ENCODE measurements at regions not wholly inside any gene's neighbourhood (a gene's known extent, or its start where the extent isn't known, plus 50 kb on each side); places are given as distances from the start of the nearest gene placed in this dataset.
A peak's percentile ranks its signal among the peaks of the same experiment; 100 is the strongest.

- Histone ChIP-seq H2AFZ (no peak overlapping the region), H3K36me3 (ENCODE audit: insufficient read depth) (no peaks in the 10 kb centered on the region), H4K20me1 (replicated peaks; ENCODE audit: insufficient read depth) (no peaks in the 10 kb centered on the region), H3K4me1 (ENCODE audit: insufficient read depth) (peaks cover 10% of the 10 kb centered on the region), H3F3A (replicated peaks; ENCODE audit: low read depth) (peaks cover 4% of the 10 kb centered on the region; the same call in 1 of the 2 replicates), H3K27ac (ENCODE audit: low read depth) (no peak overlapping the region), H3K9me2 (ENCODE audit: insufficient read depth) (peaks cover 12% of the 10 kb centered on the region), H3K4me3 (no peak overlapping the region), H3K4me2 (no peak overlapping the region), H3K27me3 (ENCODE audit: insufficient read depth) (no peaks in the 10 kb centered on the region), H3K79me2 (replicated peaks; ENCODE audit: insufficient read depth) (no peaks in the 10 kb centered on the region)
- DNase-seq (ENCODE audit: low spot score) (no peak), ATAC-seq (no peak)
- Mint-ChIP-seq H3K4me3 (no peak overlapping the region), H3K9me3 (no peaks in the 10 kb centered on the region), H3K4me1 (peaks cover 13% of the 10 kb centered on the region; the same call in 2 of the 3 replicates), H3K36me3 (ENCODE audit: low read depth) (no peaks in the 10 kb centered on the region), H3K27me3 (ENCODE audit: insufficient read depth, low read depth, poor library complexity) (no peaks in the 10 kb centered on the region), H3K27ac (no peak overlapping the region)
- TF ChIP-seq STAT1 (IDR thresholded peaks at IDR 0.05; ENCODE audit: unreplicated experiment): no peak
- no peak for TF ChIP-seq ZNF114 (CRISPR knock-in tag; IDR thresholded peaks at IDR 0.05)
- TF ChIP-seq JUNB (IDR thresholded peaks at IDR 0.05; ENCODE audit: unreplicated experiment): no peak
- no peak for TF ChIP-seq CREB1 (CRISPR knock-in tag; IDR thresholded peaks at IDR 0.05; ENCODE audit: low read depth)
Measured at GRCh38 chr6:14440215-14440910, 322.8 kb downstream of the CD83 start.

DNA sequence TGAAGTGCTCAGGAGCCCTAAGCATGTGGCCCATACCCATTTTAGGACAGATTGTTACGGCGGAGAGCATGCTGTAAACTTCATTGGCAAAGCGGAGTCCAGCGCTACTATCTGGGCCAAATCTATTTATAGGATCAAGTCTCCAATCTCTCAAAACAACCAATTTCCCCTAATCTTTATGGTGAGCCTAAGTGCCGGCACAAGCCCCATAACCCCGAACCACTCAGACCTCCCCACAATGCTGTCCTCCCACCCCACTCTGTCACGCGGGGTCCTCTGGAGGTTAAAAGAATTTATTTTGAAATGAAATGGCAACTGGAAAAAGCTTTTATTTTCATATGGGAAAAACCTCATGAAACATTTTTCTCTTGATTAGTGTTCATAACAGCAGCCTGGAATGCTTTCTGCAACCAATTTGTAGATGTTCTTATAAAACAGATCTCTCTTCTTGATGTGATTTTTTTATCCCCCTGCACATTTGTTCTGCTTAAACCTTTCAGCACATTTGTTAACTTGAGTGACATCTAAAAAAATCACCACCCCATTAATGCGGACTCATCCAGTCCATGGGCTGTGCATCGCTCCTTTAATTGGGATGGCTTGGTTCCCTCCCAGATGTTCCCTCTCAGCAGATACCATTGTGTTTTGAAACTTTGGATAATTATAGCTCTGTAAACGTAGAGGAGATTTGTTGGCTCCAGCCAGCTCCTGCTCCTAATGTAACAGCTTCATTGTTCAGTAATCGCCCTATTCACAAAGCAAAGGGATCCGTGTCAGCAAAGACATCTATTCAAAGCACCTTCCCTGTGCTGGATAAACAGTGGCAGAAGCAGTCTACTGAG, 323.6 kb downstream of the CD83 start:
- Mint-ChIP-seq H3K36me3 (ENCODE audit: low read depth) (0 out of 3 replicates have a peak, but pooled peaks cover 1% of the 10 kb centered on the region), H3K9me3 (0 out of 3 replicates have a peak, but pooled peaks cover under 1% of the 10 kb centered on the region), H3K27ac (no peak overlapping the region), H3K4me3 (no peak overlapping the region), H3K27me3 (ENCODE audit: insufficient read depth, low read depth, poor library complexity) (no peaks in the 10 kb centered on the region), H3K4me1 (peaks cover 13% of the 10 kb centered on the region; the same call in 2 of the 3 replicates)
- Histone ChIP-seq H3K4me2 (no peak overlapping the region), H3K79me2 (replicated peaks; ENCODE audit: insufficient read depth) (no peaks in the 10 kb centered on the region), H3K4me1 (ENCODE audit: insufficient read depth) (peaks cover 10% of the 10 kb centered on the region), H3K9me2 (ENCODE audit: insufficient read depth) (peaks cover 9% of the 10 kb centered on the region), H3K27me3 (ENCODE audit: insufficient read depth) (no peaks in the 10 kb centered on the region), H3K27ac (ENCODE audit: low read depth) (peak overlapping the region; percentile 27; the same call in 1 of the 2 replicates), H3K36me3 (ENCODE audit: insufficient read depth) (no peaks in the 10 kb centered on the region), H3K4me3 (no peak overlapping the region), H4K20me1 (replicated peaks; ENCODE audit: insufficient read depth) (no peaks in the 10 kb centered on the region), H3F3A (replicated peaks; ENCODE audit: low read depth) (peaks cover 4% of the 10 kb centered on the region; the same call in 1 of the 2 replicates), H2AFZ (0 out of 2 replicates have a peak overlapping the region, but pooled peaks have one; percentile 10)
- ATAC-seq (peak; percentile 67), DNase-seq (ENCODE audit: low spot score) (no peak)
- TF ChIP-seq JUNB (IDR thresholded peaks at IDR 0.05; ENCODE audit: unreplicated experiment) (no peak), STAT1 (IDR thresholded peaks at IDR 0.05; ENCODE audit: unreplicated experiment) (no peak), REST (IDR thresholded peaks at IDR 0.05; ENCODE audit: unreplicated experiment) (no peak), POLR2AphosphoS5 (IDR thresholded peaks at IDR 0.05; ENCODE audit: low read depth) (no peak), EZH2 (IDR thresholded peaks at IDR 0.05; ENCODE audit: low read depth, unreplicated experiment) (no peak), NANOG (IDR thresholded peaks at IDR 0.05; ENCODE audit: borderline replicate concordance) (no peak)
- TF ChIP-seq, protein P1, sequence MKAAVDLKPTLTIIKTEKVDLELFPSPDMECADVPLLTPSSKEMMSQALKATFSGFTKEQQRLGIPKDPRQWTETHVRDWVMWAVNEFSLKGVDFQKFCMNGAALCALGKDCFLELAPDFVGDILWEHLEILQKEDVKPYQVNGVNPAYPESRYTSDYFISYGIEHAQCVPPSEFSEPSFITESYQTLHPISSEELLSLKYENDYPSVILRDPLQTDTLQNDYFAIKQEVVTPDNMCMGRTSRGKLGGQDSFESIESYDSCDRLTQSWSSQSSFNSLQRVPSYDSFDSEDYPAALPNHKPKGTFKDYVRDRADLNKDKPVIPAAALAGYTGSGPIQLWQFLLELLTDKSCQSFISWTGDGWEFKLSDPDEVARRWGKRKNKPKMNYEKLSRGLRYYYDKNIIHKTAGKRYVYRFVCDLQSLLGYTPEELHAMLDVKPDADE (IDR thresholded peaks at IDR 0.05): no peak
